HepG2 (cell line): ENCODE measurements at regions not wholly inside any gene's neighbourhood (a gene's known extent, or its start where the extent isn't known, plus 50 kb on each side); places are given as distances from the start of the nearest gene placed in this dataset.

Experiments used
- ATAC-seq: fragments of 200-7000 bp; cut with Tn5 transposase; 3 replicates; pipeline ENCODE4 v1.9.1; 2020; ENCODE audit warnings: mild to moderate bottlenecking, moderate library complexity
- BruUV-seq: library from RNA; stranded (reverse); fragments of 400-500 nt; replicated peaks from 2 replicates; lab custom pipeline; 2021; lab: Mats Ljungman, UMichigan
- CTCF ChIA-PET: fragments of 300-600 bp; formaldehyde crosslinking; extraction: SDS; loops from one replicate; lab custom pipeline; 2021; ENCODE audit warnings: low total read pairs, inconsistent platforms, low intra/inter-chr PET ratio; lab: Yijun Ruan, JAX
- POLR2A ChIA-PET: fragments of 350-600 bp; sonication (Branson Sonifier 250); formaldehyde crosslinking; loops from one replicate; lab custom pipeline; 2020; ENCODE audit warnings: antibody characterized with exemption, inconsistent platforms; lab: Yijun Ruan, JAX
- DNase-seq: peaks from one replicate; pipeline ENCODE4 v3.0.0-alpha.2; 2015; ENCODE audit warnings: low spot score
- FAIRE-seq: peaks from 3 replicates; lab custom pipeline; 2011; peaks lifted over from hg19 to GRCh38; lab: Jason Lieb, UNC
- H2AFZ ChIP-seq: one replicate; pipeline ENCODE4 v1.6.1; 2011; ENCODE audit warnings: low read length, inconsistent platforms
- H3K27ac ChIP-seq: fragments of 300-600 bp; 3 replicates; pipeline ENCODE4 v1.8.0; 2011; ENCODE audit warnings: mixed run types, mild to moderate bottlenecking, mixed read lengths, low read length, inconsistent platforms; ENCODE audit not compliant: insufficient read depth; ENCODE audit errors: extremely low read length
- H3K27me3 ChIP-seq, 2 experiments: fragments of 200-600 bp in 1 of 2; 2 replicates in 1 of 2; 3 replicates in 1 of 2; pipeline versions ENCODE4 v1.6.0 to v1.8.0; 2011; ENCODE audit warnings: low read length in 2 of 2, mild to moderate bottlenecking in 2 of 2, moderate library complexity in 2 of 2, inconsistent platforms in 1 of 2; ENCODE audit not compliant: insufficient read depth in 2 of 2, control insufficient read depth in 1 of 2
- H3K36me3 ChIP-seq, 2 experiments: fragments of 200-600 bp in 1 of 2; replicated peaks in 1 of 2; 2 replicates in 1 of 2; 3 replicates in 1 of 2; pipeline versions ENCODE4 v1.5.1 to v1.8.0; 2011; ENCODE audit warnings: low read length in 2 of 2, inconsistent platforms in 1 of 2; ENCODE audit not compliant: insufficient read depth in 2 of 2, control insufficient read depth in 1 of 2
- H3K4me1 ChIP-seq: 2 replicates; pipeline ENCODE4 v1.5.1; 2012; ENCODE audit warnings: low read length, inconsistent platforms; ENCODE audit not compliant: insufficient read depth
- H3K4me2 ChIP-seq: 2 replicates; pipeline ENCODE4 v1.6.0; 2011; ENCODE audit warnings: low read depth, low read length, inconsistent platforms
- H3K4me3 ChIP-seq, 3 experiments: fragments of 200-600 bp in 1 of 3; sonication (generic), shearing (Covaris generic) in 1 of 3; replicated peaks in 1 of 3; 2 replicates each; pipeline ENCODE4 v1.5.1; 2011 to 2016; ENCODE audit warnings: low read length in 3 of 3, inconsistent platforms in 2 of 3, low read depth in 2 of 3, mild to moderate bottlenecking in 2 of 3, control low read depth in 1 of 3, mixed read lengths in 1 of 3; ENCODE audit not compliant: insufficient read depth in 1 of 3
- H3K79me2 ChIP-seq: one replicate; pipeline ENCODE4 v1.6.1; 2011; ENCODE audit warnings: low read length, inconsistent platforms; ENCODE audit not compliant: insufficient read depth
- H3K9ac ChIP-seq: 2 replicates; pipeline ENCODE4 v1.6.0; 2011; ENCODE audit warnings: mild to moderate bottlenecking, low read depth, low read length, inconsistent platforms; ENCODE audit not compliant: insufficient read depth
- H3K9me3 ChIP-seq: 2 replicates; pipeline ENCODE4 v1.5.1; 2012; ENCODE audit warnings: mild to moderate bottlenecking, low read length
- H4K20me1 ChIP-seq: 2 replicates; pipeline ENCODE4 v1.6.0; 2011; ENCODE audit warnings: inconsistent platforms, mild to moderate bottlenecking, low read length, moderate library complexity; ENCODE audit not compliant: insufficient read depth
- CREM ChIP-seq, 2 experiments: sonication (generic) in 1 of 2; formaldehyde crosslinking in 1 of 2; IDR thresholded peaks; 2 replicates each; pipeline versions ENCODE4 v1.4.0 to v1.6.1; 2016 to 2020; ENCODE audit warnings: antibody characterized with exemption in 1 of 2, mild to moderate bottlenecking in 1 of 2, missing genetic modification reagents in 1 of 2
- DMTF1 ChIP-seq: sonication (generic); formaldehyde crosslinking; IDR thresholded peaks from 2 replicates; pipeline ENCODE4 v1.4.0; 2020; ENCODE audit warnings: mild to moderate bottlenecking, missing genetic modification reagents
- FOXC1 ChIP-seq: sonication (generic); formaldehyde crosslinking; IDR thresholded peaks from 2 replicates; pipeline ENCODE4 v1.8.0; 2022; ENCODE audit warnings: mild to moderate bottlenecking, missing genetic modification reagents, borderline replicate concordance
- MAFF ChIP-seq: IDR thresholded peaks from 2 replicates; pipeline ENCODE4 v1.6.1; 2011; ENCODE audit warnings: low read depth, low read length, improper control_type of control experiment
- MTF2 ChIP-seq: sonication (generic); formaldehyde crosslinking; IDR thresholded peaks from 2 replicates; pipeline ENCODE4 v1.5.0; 2020; ENCODE audit warnings: missing genetic modification reagents, borderline replicate concordance
- NFE2L2 ChIP-seq: fragments of 150-350 bp; IDR thresholded peaks from 2 replicates; pipeline ENCODE4 v1.6.1; 2014; ENCODE audit warnings: low read length
- SNAPC2 ChIP-seq: sonication (generic); formaldehyde crosslinking; IDR thresholded peaks from 2 replicates; pipeline ENCODE4 v1.8.1; 2022; ENCODE audit warnings: mild to moderate bottlenecking, missing genetic modification reagents
- ZNF274 ChIP-seq: sonication (generic); formaldehyde crosslinking; IDR thresholded peaks from 2 replicates; pipeline ENCODE4 v1.5.1; 2020; ENCODE audit warnings: mild to moderate bottlenecking, missing genetic modification reagents
- ZNF460 ChIP-seq: sonication (generic); formaldehyde crosslinking; IDR thresholded peaks from 2 replicates; pipeline ENCODE4 v1.5.1; 2020; ENCODE audit warnings: missing genetic modification reagents, mild to moderate bottlenecking, borderline replicate concordance
- ZNF607 ChIP-seq: sonication (generic); formaldehyde crosslinking; IDR thresholded peaks from 2 replicates; pipeline ENCODE4 v1.5.1; 2020; ENCODE audit warnings: missing genetic modification reagents, mild to moderate bottlenecking, borderline replicate concordance
- ZNF691 ChIP-seq: sonication (generic); formaldehyde crosslinking; IDR thresholded peaks from 2 replicates; pipeline ENCODE4 v1.4.0; 2020; ENCODE audit warnings: missing genetic modification reagents, low read depth, mild to moderate bottlenecking, borderline replicate concordance
- ZNF788 ChIP-seq: sonication (generic); formaldehyde crosslinking; IDR thresholded peaks from 2 replicates; pipeline ENCODE4 v1.5.0; 2020; ENCODE audit warnings: mild to moderate bottlenecking, missing genetic modification reagents, borderline replicate concordance
- WGBS: methylation state at CpG from one replicate; pipeline ENCODE4 v1.1.6; 2017; ENCODE audit warnings: low lambda C conversion rate; 5-methylcytosine and 5-hydroxymethylcytosine counted together
- in situ Hi-C: cut with HindIII; loops from 2 replicates; pipeline ENCODE4 v1.10.0; 2017; ENCODE audit warnings: low pct_unique_long_range_greater_than_20kb; ENCODE audit not compliant: extremely low pct_ligation_motif_present
- intact Hi-C: fragments of 100-400 bp; cut with micrococcal nuclease; formaldehyde crosslinking; loops from one replicate; pipeline ENCODE4 v1.10.0; 2022; ENCODE audit not compliant: unreplicated experiment
- TF ChIP-seq, protein P1 (sequence below): sonication (generic); formaldehyde crosslinking; IDR thresholded peaks from 2 replicates; pipeline ENCODE4 v1.8.0; 2022; ENCODE audit warnings: missing genetic modification reagents, mild to moderate bottlenecking, borderline replicate concordance
- TF ChIP-seq, protein P2 (sequence below): sonication (generic); formaldehyde crosslinking; IDR thresholded peaks from 2 replicates; pipeline ENCODE4 v1.5.0; 2020; ENCODE audit warnings: missing genetic modification reagents

- peaks cover 10 to 59% of the 10 kb centered on the region in 2 experiments for H3K27me3 ChIP-seq
- no peaks in the 10 kb centered on the region for H3K4me1 ChIP-seq
- H2AFZ ChIP-seq, result no peak overlapping the region
- H3K4me3 ChIP-seq, result no peak overlapping the region
- no peaks in the 10 kb centered on the region for H3K79me2 ChIP-seq
- H3K9me3 ChIP-seq, result peaks cover 10% of the 10 kb centered on the region; the same call in 1 of the 2 replicates
- intact Hi-C loops, result no loop called here
- POLR2A ChIA-PET, result no interaction called here
- no peak for FAIRE-seq
- H3K36me3 ChIP-seq, result no peaks in the 10 kb centered on the region
- no peaks in the 10 kb centered on the region for H4K20me1 ChIP-seq
- ATAC-seq, result no peak
- CTCF ChIA-PET, result no interaction called here
- no peak for TF ChIP-seq MAFF
- TF ChIP-seq ZNF460 (CRISPR knock-in tag), result no peak
- in situ Hi-C loops, result no loop called here
- H3K9ac ChIP-seq, result no peak overlapping the region
- no peak overlapping the region for H3K4me2 ChIP-seq
- H3K27ac ChIP-seq, result no peak overlapping the region
- no TSS peak for BruUV-seq
- no peak for DNase-seq
- WGBS, result 3% methylated on average over 5 of the region's 5 CpGs
Observed at GRCh38 chr1:2950926-2951305, 70.4 kb upstream of the ACTRT2 start.

DNA sequence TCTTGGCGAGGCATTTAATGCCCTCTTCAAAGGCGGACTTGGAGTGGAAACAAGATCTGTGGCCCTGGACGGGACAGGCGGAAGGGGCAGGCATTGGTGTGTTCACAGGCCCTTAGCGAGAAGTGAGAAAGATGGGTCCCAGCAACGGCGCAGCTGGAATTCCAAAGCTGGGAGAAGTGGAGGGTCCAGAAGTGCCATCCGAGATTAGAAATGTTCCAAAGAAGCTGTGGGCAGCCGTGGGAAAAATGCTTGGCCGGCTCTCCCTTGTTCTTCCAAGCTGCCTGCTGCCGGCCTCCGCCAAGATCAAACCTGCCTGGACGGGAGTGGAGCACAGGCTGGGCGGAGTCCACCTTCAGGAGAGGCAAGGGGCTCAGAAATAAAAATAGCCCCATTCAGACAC, 69.4 kb upstream of the ACTRT2 start:
- peaks cover 11% of the 10 kb centered on the region; the same call in 1 of the 2 replicates for H3K9me3 ChIP-seq
- peaks cover 10 to 55% of the 10 kb centered on the region in 2 experiments for H3K27me3 ChIP-seq
- BruUV-seq, result no TSS peak
- intact Hi-C loops (no loop called here), in situ Hi-C loops (no loop called here)
- no peak overlapping the region for H3K4me3 ChIP-seq
- H2AFZ ChIP-seq, result no peak overlapping the region
- no peaks in the 10 kb centered on the region for H3K36me3 ChIP-seq
- no peak overlapping the region for H3K27ac ChIP-seq
- DNase-seq (no peak), ATAC-seq (no peak), FAIRE-seq (no peak)
- POLR2A ChIA-PET, result no interaction called here
- no peak overlapping the region for H3K4me2 ChIP-seq
- H3K79me2 ChIP-seq, result no peaks in the 10 kb centered on the region
- WGBS, result 20% methylated on average over 10 of the region's 14 CpGs
- H4K20me1 ChIP-seq, result no peaks in the 10 kb centered on the region
- CTCF ChIA-PET, result no interaction called here
- no peaks in the 10 kb centered on the region for H3K4me1 ChIP-seq
- H3K9ac ChIP-seq, result no peak overlapping the region
- TF ChIP-seq ZNF691 (no peak), DMTF1 (no peak), NFE2L2 (no peak), SNAPC2 (CRISPR knock-in tag) (no peak), MTF2 (no peak), CREM (IDR thresholded peaks at IDR 0.05) (no peak), CREM (CRISPR knock-in tag; IDR thresholded peaks at IDR 0.05) (no peak), ZNF607 (no peak), FOXC1 (no peak), ZNF788 (CRISPR knock-in tag) (no peak), ZNF274 (no peak)
- TF ChIP-seq, protein P1, sequence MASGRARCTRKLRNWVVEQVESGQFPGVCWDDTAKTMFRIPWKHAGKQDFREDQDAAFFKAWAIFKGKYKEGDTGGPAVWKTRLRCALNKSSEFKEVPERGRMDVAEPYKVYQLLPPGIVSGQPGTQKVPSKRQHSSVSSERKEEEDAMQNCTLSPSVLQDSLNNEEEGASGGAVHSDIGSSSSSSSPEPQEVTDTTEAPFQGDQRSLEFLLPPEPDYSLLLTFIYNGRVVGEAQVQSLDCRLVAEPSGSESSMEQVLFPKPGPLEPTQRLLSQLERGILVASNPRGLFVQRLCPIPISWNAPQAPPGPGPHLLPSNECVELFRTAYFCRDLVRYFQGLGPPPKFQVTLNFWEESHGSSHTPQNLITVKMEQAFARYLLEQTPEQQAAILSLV (CRISPR knock-in tag), result no peak
- TF ChIP-seq, protein P2, sequence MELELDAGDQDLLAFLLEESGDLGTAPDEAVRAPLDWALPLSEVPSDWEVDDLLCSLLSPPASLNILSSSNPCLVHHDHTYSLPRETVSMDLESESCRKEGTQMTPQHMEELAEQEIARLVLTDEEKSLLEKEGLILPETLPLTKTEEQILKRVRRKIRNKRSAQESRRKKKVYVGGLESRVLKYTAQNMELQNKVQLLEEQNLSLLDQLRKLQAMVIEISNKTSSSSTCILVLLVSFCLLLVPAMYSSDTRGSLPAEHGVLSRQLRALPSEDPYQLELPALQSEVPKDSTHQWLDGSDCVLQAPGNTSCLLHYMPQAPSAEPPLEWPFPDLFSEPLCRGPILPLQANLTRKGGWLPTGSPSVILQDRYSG (CRISPR knock-in tag), result no peak
